ENCODE measurements at regions not wholly inside any gene's neighbourhood (a gene's known extent, or its start where the extent isn't known, plus 50 kb on each side); places are given as distances from the start of the nearest gene placed in this dataset.

DNA sequence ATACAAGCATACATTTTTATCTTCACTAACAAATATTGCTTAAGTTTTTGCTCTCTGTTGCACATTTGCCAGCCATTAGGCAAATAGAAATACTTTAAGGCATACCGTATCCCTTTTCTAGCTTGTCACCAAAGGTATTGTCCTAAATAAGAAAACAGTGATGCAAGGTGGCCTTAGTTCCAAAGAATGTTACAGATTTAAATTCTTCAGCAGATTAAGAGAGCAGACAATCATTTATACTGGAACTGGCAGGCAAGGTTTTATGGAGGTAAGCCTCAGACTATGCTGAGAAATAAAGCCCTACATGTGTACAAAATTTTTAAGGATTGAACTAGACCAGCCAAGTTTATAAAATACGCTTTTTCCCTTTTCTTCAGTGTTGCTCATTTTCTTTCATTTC, 247.8 kb downstream of the IZUMO3 start:
- TF ChIP-seq CTCF (conservative IDR thresholded peaks at IDR 0.05; ENCODE audit: low read length) (no peak), EZH2phosphoT487 (IDR thresholded peaks at IDR 0.05; ENCODE audit: borderline replicate concordance, low read depth, low read length) (no peak)
